Astrocyte (in vitro differentiated cells and primary cell): ENCODE measurements at regions not wholly inside any gene's neighbourhood (a gene's known extent, or its start where the extent isn't known, plus 50 kb on each side); places are given as distances from the start of the nearest gene placed in this dataset.

ENCODE experiments used
- DNase-seq: peaks from one replicate; pipeline ENCODE4 v3.0.0-alpha.2; 2010; ENCODE audit warnings: low read depth
- FAIRE-seq: peaks from 2 replicates; lab custom pipeline; 2011; peaks lifted over from hg19 to GRCh38; lab: Jason Lieb, UNC
- H2AFZ ChIP-seq: 2 replicates; pipeline ENCODE4 v1.6.0; 2012; ENCODE audit warnings: low read depth, low read length, inconsistent platforms
- H3K27ac ChIP-seq: 2 replicates; pipeline ENCODE4 v1.5.1; 2011; ENCODE audit warnings: low read depth, low read length, inconsistent platforms
- H3K27me3 ChIP-seq: 2 replicates; pipeline ENCODE4 v1.6.0; 2011; ENCODE audit warnings: low read length, inconsistent platforms; ENCODE audit not compliant: insufficient read depth
- H3K36me3 ChIP-seq: 2 replicates; pipeline ENCODE4 v1.5.1; 2011; ENCODE audit warnings: low read length, inconsistent platforms; ENCODE audit not compliant: insufficient read depth
- H3K4me1 ChIP-seq: 2 replicates; pipeline ENCODE4 v1.5.1; 2011; ENCODE audit warnings: low read length, inconsistent platforms; ENCODE audit not compliant: insufficient read depth
- H3K4me2 ChIP-seq: 2 replicates; pipeline ENCODE4 v1.6.0; 2012; ENCODE audit warnings: low read length, inconsistent platforms
- H3K4me3 ChIP-seq: 2 replicates; pipeline ENCODE4 v1.5.1; 2011; ENCODE audit warnings: low read depth, mild to moderate bottlenecking, low read length, inconsistent platforms; ENCODE audit not compliant: insufficient read depth
- H3K79me2 ChIP-seq: 2 replicates; pipeline ENCODE4 v1.6.0; 2012; ENCODE audit warnings: mild to moderate bottlenecking, low read length, inconsistent platforms; ENCODE audit not compliant: insufficient read depth
- H3K9ac ChIP-seq: 2 replicates; pipeline ENCODE4 v1.6.0; 2012; ENCODE audit warnings: mild to moderate bottlenecking, low read length, inconsistent platforms
- H3K9me3 ChIP-seq: 2 replicates; pipeline ENCODE4 v1.5.1; 2012; ENCODE audit warnings: low read depth, mild to moderate bottlenecking, low read length, inconsistent platforms; ENCODE audit not compliant: insufficient read depth
- H4K20me1 ChIP-seq: 2 replicates; pipeline ENCODE4 v1.6.0; 2012; ENCODE audit warnings: low read length, inconsistent platforms; ENCODE audit not compliant: insufficient read depth
- H3K27ac Mint-ChIP-seq: one replicate; pipeline ENCODE4 v1.8.0; 2021; ENCODE audit warnings: mild to moderate bottlenecking, mixed read lengths; ENCODE audit not compliant: unreplicated experiment
- H3K27me3 Mint-ChIP-seq: one replicate; pipeline ENCODE4 v1.8.0; 2021; ENCODE audit warnings: low read depth, mixed read lengths; ENCODE audit not compliant: unreplicated experiment
- H3K36me3 Mint-ChIP-seq: one replicate; pipeline ENCODE4 v1.8.0; 2021; ENCODE audit warnings: low read depth, mixed read lengths; ENCODE audit not compliant: unreplicated experiment
- H3K4me1 Mint-ChIP-seq: one replicate; pipeline ENCODE4 v1.8.0; 2021; ENCODE audit warnings: low read depth, mixed read lengths; ENCODE audit not compliant: unreplicated experiment
- H3K4me3 Mint-ChIP-seq: one replicate; pipeline ENCODE4 v1.8.0; 2021; ENCODE audit warnings: mild to moderate bottlenecking, moderate library complexity, mixed read lengths; ENCODE audit not compliant: unreplicated experiment
- H3K9me3 Mint-ChIP-seq: one replicate; pipeline ENCODE4 v1.8.0; 2021; ENCODE audit warnings: mild to moderate bottlenecking, mixed read lengths; ENCODE audit not compliant: unreplicated experiment
- CTCF ChIP-seq: IDR thresholded peaks from 2 replicates; pipeline ENCODE4 v1.5.1; 2011; ENCODE audit warnings: low read depth, mild to moderate bottlenecking, inconsistent platforms, low read length, moderate library complexity; ENCODE audit not compliant: insufficient read depth
- EZH2 ChIP-seq: IDR thresholded peaks from 2 replicates; pipeline ENCODE4 v1.6.1; 2012; ENCODE audit warnings: mild to moderate bottlenecking, low read length, inconsistent platforms; ENCODE audit not compliant: insufficient read depth

- Histone ChIP-seq H3K4me2 (no peak overlapping the region), H3K9me3 (peaks cover 6% of the 10 kb centered on the region), H3K36me3 (no peaks in the 10 kb centered on the region), H3K27me3 (no peaks in the 10 kb centered on the region), H3K4me1 (no peaks in the 10 kb centered on the region), H4K20me1 (no peaks in the 10 kb centered on the region), H3K9ac (no peak overlapping the region), H3K79me2 (no peaks in the 10 kb centered on the region), H2AFZ (no peak overlapping the region), H3K27ac (no peak overlapping the region), H3K4me3 (no peak overlapping the region)
- no peak for DNase-seq
- Mint-ChIP-seq H3K4me1 (no peaks in the 10 kb centered on the region), H3K9me3 (peaks cover 9% of the 10 kb centered on the region), H3K27ac (no peak overlapping the region), H3K4me3 (no peak overlapping the region), H3K27me3 (peaks cover 55% of the 10 kb centered on the region), H3K36me3 (no peaks in the 10 kb centered on the region)
- no peak for FAIRE-seq
- no peak for TF ChIP-seq CTCF
- TF ChIP-seq EZH2, result no peak
Observed at GRCh38 chr22:48147404-48147803, 1385.0 kb downstream of the TBC1D22A start.

GRCh38 chr22:48146426-48146825 is 1384.0 kb downstream of the TBC1D22A start:
- TF ChIP-seq CTCF (no peak), EZH2 (no peak)
- H3K27me3 ChIP-seq, result no peaks in the 10 kb centered on the region
- no peaks in the 10 kb centered on the region for H3K4me1 Mint-ChIP-seq
- H3K9me3 Mint-ChIP-seq, result peaks cover 9% of the 10 kb centered on the region
- no peak overlapping the region for H3K27ac Mint-ChIP-seq
- H3K36me3 ChIP-seq, result no peaks in the 10 kb centered on the region
- H3K4me3 ChIP-seq, result no peak overlapping the region
- no peak overlapping the region for H3K9ac ChIP-seq
- H3K27ac ChIP-seq, result no peak overlapping the region
- FAIRE-seq, result no peak
- no peaks in the 10 kb centered on the region for H3K36me3 Mint-ChIP-seq
- H3K27me3 Mint-ChIP-seq, result peaks cover 50% of the 10 kb centered on the region
- no peaks in the 10 kb centered on the region for H3K79me2 ChIP-seq
- no peak for DNase-seq
- H3K4me1 ChIP-seq, result no peaks in the 10 kb centered on the region
- no peak overlapping the region for H2AFZ ChIP-seq
- no peak overlapping the region for H3K4me3 Mint-ChIP-seq
- no peak overlapping the region for H3K4me2 ChIP-seq
- H3K9me3 ChIP-seq, result peaks cover 6% of the 10 kb centered on the region
- H4K20me1 ChIP-seq, result no peaks in the 10 kb centered on the region

GRCh38 chr22:48145738-48146137 is 1383.3 kb downstream of the TBC1D22A start:
- Mint-ChIP-seq H3K27ac (no peak overlapping the region), H3K4me1 (no peaks in the 10 kb centered on the region), H3K36me3 (no peaks in the 10 kb centered on the region), H3K9me3 (peaks cover 9% of the 10 kb centered on the region), H3K4me3 (no peak overlapping the region), H3K27me3 (peaks cover 54% of the 10 kb centered on the region)
- H3K36me3 ChIP-seq, result no peaks in the 10 kb centered on the region
- H2AFZ ChIP-seq, result no peak overlapping the region
- no peak overlapping the region for H3K27ac ChIP-seq
- no peak for FAIRE-seq
- H3K79me2 ChIP-seq, result no peaks in the 10 kb centered on the region
- DNase-seq, result no peak
- H3K4me2 ChIP-seq, result no peak overlapping the region
- TF ChIP-seq EZH2 (no peak), CTCF (no peak)
- H3K27me3 ChIP-seq, result no peaks in the 10 kb centered on the region
- H3K9me3 ChIP-seq, result peaks cover 10% of the 10 kb centered on the region
- H3K9ac ChIP-seq, result no peak overlapping the region
- no peaks in the 10 kb centered on the region for H3K4me1 ChIP-seq
- H4K20me1 ChIP-seq, result no peaks in the 10 kb centered on the region
- no peak overlapping the region for H3K4me3 ChIP-seq
